Fibroblast of lung (primary cell): ENCODE measurements at regions not wholly inside any gene's neighbourhood (a gene's known extent, or its start where the extent isn't known, plus 50 kb on each side); places are given as distances from the start of the nearest gene placed in this dataset.

Experiments
- CTCF ChIP-seq, 2 donors: IDR thresholded peaks in 1 of 2; conservative IDR thresholded peaks in 1 of 2; 1 replicate in 1 of 2; 2 replicates in 1 of 2; pipeline ENCODE4 v1.5.1; 2011 to 2012; ENCODE audit warnings: low read length in 2 of 2, control low read depth in 1 of 2, inconsistent platforms in 1 of 2, low read depth in 1 of 2, mild to moderate bottlenecking in 1 of 2
- EZH2 ChIP-seq: IDR thresholded peaks from 2 replicates; pipeline ENCODE4 v1.5.1; 2012; ENCODE audit warnings: low read length, control low read depth, mild to moderate bottlenecking; ENCODE audit errors: missing control alignments

- no peak for TF ChIP-seq EZH2
- no peak for TF ChIP-seq CTCF (conservative IDR thresholded peaks at IDR 0.05 in 1 of 2, IDR thresholded peaks at IDR 0.05 in 1 of 2; ENCODE audit: low read depth in 1 of 2, low read length in 2 of 2)
Observed at GRCh38 chr5:84709075-84709474, 324.4 kb upstream of the EDIL3 start.
